T-helper 1 cell (primary cell): ENCODE measurements at regions not wholly inside any gene's neighbourhood (a gene's known extent, or its start where the extent isn't known, plus 50 kb on each side); places are given as distances from the start of the nearest gene placed in this dataset.

ENCODE experiments used
- DNase-seq, 5 donors: peaks; one replicate each; pipeline ENCODE4 v3.0.0-alpha.2; 2012 to 2020

- DNase-seq: no peak
Observed at GRCh38 chr4:147327322-147327721, 153.6 kb upstream of the EDNRA start.

GRCh38 chr4:147328189-147328588 lies 152.7 kb upstream of the EDNRA start:
- no peak for DNase-seq

GRCh38 chr4:147328756-147329446 lies 152.0 kb upstream of the EDNRA start:
- no peak for DNase-seq

GRCh38 chr4:147332091-147332490 lies 148.8 kb upstream of the EDNRA start:
- DNase-seq: no peak

- DNase-seq: no peak
Observed at GRCh38 chr4:147334478-147334877, 146.4 kb upstream of the EDNRA start.

- DNase-seq: no peak
Observed at GRCh38 chr4:147335183-147335582, 145.7 kb upstream of the EDNRA start.

GRCh38 chr4:147336252-147336651 lies 144.6 kb upstream of the EDNRA start:
- DNase-seq: no peak

GRCh38 chr4:147339100-147339499 lies 141.8 kb upstream of the EDNRA start:
- DNase-seq: no peak

- DNase-seq: no peak
Observed at GRCh38 chr4:147340111-147340510, 140.8 kb upstream of the EDNRA start.

GRCh38 chr4:147340591-147341120 lies 140.2 kb upstream of the EDNRA start:
- no peak for DNase-seq

- no peak for DNase-seq
Observed at GRCh38 chr4:147343692-147344091, 137.2 kb upstream of the EDNRA start.

GRCh38 chr4:147345662-147346061 lies 135.2 kb upstream of the EDNRA start:
- no peak for DNase-seq

- DNase-seq: no peak
Observed at GRCh38 chr4:147347217-147347616, 133.7 kb upstream of the EDNRA start.

- DNase-seq: no peak
Observed at GRCh38 chr4:147349193-147349592, 131.7 kb upstream of the EDNRA start.

- no peak for DNase-seq
Observed at GRCh38 chr4:147351083-147351787, 129.7 kb upstream of the EDNRA start.

- no peak for DNase-seq
Observed at GRCh38 chr4:147354237-147354636, 126.7 kb upstream of the EDNRA start.

GRCh38 chr4:147355032-147355656 lies 125.8 kb upstream of the EDNRA start:
- DNase-seq: no peak

- DNase-seq: no peak
Observed at GRCh38 chr4:147355847-147356246, 125.0 kb upstream of the EDNRA start.

- DNase-seq: no peak
Observed at GRCh38 chr4:147360301-147360700, 120.6 kb upstream of the EDNRA start.

GRCh38 chr4:147361726-147362125 lies 119.2 kb upstream of the EDNRA start:
- no peak for DNase-seq

GRCh38 chr4:147362938-147363337 lies 118.0 kb upstream of the EDNRA start:
- DNase-seq: no peak

- DNase-seq: no peak
Observed at GRCh38 chr4:147363514-147363913, 117.4 kb upstream of the EDNRA start.

GRCh38 chr4:147365396-147365795 lies 115.5 kb upstream of the EDNRA start:
- DNase-seq: no peak

GRCh38 chr4:147366164-147366563 lies 114.7 kb upstream of the EDNRA start:
- DNase-seq: no peak
